ENCODE measurements at regions not wholly inside any gene's neighbourhood (a gene's known extent, or its start where the extent isn't known, plus 50 kb on each side); places are given as distances from the start of the nearest gene placed in this dataset.
"Not testable (repeated sequence)": the region's sequence is repeated elsewhere in the genome, so short reads cannot be mapped to it uniquely, and the experiment has no call there.

GRCh38 chr2:132220589-132220988 is 58.8 kb upstream of the ANKRD30BL start:
- DNase-seq (ENCODE audit: low spot score) = not testable (repeated sequence)

- DNase-seq (ENCODE audit: low spot score) = not testable (repeated sequence)
Measured at GRCh38 chr2:132221886-132222285, 60.1 kb upstream of the ANKRD30BL start.

- no peak for DNase-seq (ENCODE audit: low spot score)
Measured at GRCh38 chr2:132252191-132252893, 90.6 kb upstream of the ANKRD30BL start.

GRCh38 chr2:132252894-132253264 is 91.1 kb upstream of the ANKRD30BL start:
- no peak for DNase-seq (ENCODE audit: low spot score)

GRCh38 chr2:132253496-132254305 is 91.9 kb upstream of the ANKRD30BL start:
- no peak for DNase-seq (ENCODE audit: low spot score)

- DNase-seq (ENCODE audit: low spot score) = not testable (repeated sequence)
Measured at GRCh38 chr2:132254306-132254919, 92.7 kb upstream of the ANKRD30BL start.

- no peak for DNase-seq (ENCODE audit: low spot score)
Measured at GRCh38 chr2:132255714-132256113, 94.0 kb upstream of the ANKRD30BL start.

- no peak for DNase-seq (ENCODE audit: low spot score)
Measured at GRCh38 chr2:132256251-132256902, 94.6 kb upstream of the ANKRD30BL start.

GRCh38 chr2:132256903-132257300 is 95.2 kb upstream of the ANKRD30BL start:
- not testable (repeated sequence) for DNase-seq (ENCODE audit: low spot score)

GRCh38 chr2:132257301-132258171 is 95.8 kb upstream of the ANKRD30BL start:
- not testable (repeated sequence) for DNase-seq (ENCODE audit: low spot score)

GRCh38 chr2:132259276-132259675 is 97.5 kb upstream of the ANKRD30BL start:
- not testable (repeated sequence) for DNase-seq (ENCODE audit: low spot score)

GRCh38 chr2:132265595-132265994 is 103.8 kb upstream of the ANKRD30BL start:
- DNase-seq (ENCODE audit: low spot score) = not testable (repeated sequence)

- DNase-seq (ENCODE audit: low spot score) = no peak
Measured at GRCh38 chr2:132267105-132267497, 105.3 kb upstream of the ANKRD30BL start.

GRCh38 chr2:132267498-132268283 is 105.9 kb upstream of the ANKRD30BL start:
- not testable (repeated sequence) for DNase-seq (ENCODE audit: low spot score)

GRCh38 chr2:132268284-132268976 is 106.7 kb upstream of the ANKRD30BL start:
- DNase-seq (ENCODE audit: low spot score) = not testable (repeated sequence)

- no peak for DNase-seq (ENCODE audit: low spot score)
Measured at GRCh38 chr2:132268977-132269523, 107.3 kb upstream of the ANKRD30BL start.

- DNase-seq (ENCODE audit: low spot score) = no peak
Measured at GRCh38 chr2:132270255-132270654, 108.5 kb upstream of the ANKRD30BL start.

- DNase-seq (ENCODE audit: low spot score) = no peak
Measured at GRCh38 chr2:132270981-132271546, 109.3 kb upstream of the ANKRD30BL start.

GRCh38 chr2:132271794-132272193 is 110.0 kb upstream of the ANKRD30BL start:
- not testable (repeated sequence) for DNase-seq (ENCODE audit: low spot score)
